ENCODE measurements at regions not wholly inside any gene's neighbourhood (a gene's known extent, or its start where the extent isn't known, plus 50 kb on each side); places are given as distances from the start of the nearest gene placed in this dataset.

- Mint-ChIP-seq H3K9me3 (peaks cover 23% of the 10 kb centered on the region), H3K27me3 (no peaks in the 10 kb centered on the region), H3K4me1 (no peaks in the 10 kb centered on the region), H3K4me3 (no peak overlapping the region), H3K27ac (no peak overlapping the region), H3K36me3 (ENCODE audit: low read depth) (no peaks in the 10 kb centered on the region)
- DNase-seq (no peak), ATAC-seq (no peak)
These were observed 625.8 kb upstream of the ADGRL2 start for GRCh38 chr1:81174811-81175476.

GRCh38 chr1:81174052-81174451 lies 626.7 kb upstream of the ADGRL2 start:
- H3K27me3 Mint-ChIP-seq, result no peaks in the 10 kb centered on the region
- H3K4me3 Mint-ChIP-seq, result no peak overlapping the region
- no peaks in the 10 kb centered on the region for H3K4me1 Mint-ChIP-seq
- ATAC-seq (no peak), DNase-seq (no peak)
- peaks cover 27% of the 10 kb centered on the region for H3K9me3 Mint-ChIP-seq
- no peak overlapping the region for H3K27ac Mint-ChIP-seq
- H3K36me3 Mint-ChIP-seq (ENCODE audit: low read depth), result no peaks in the 10 kb centered on the region

- DNase-seq (no peak), ATAC-seq (no peak)
- no peak overlapping the region for H3K4me3 Mint-ChIP-seq
- no peaks in the 10 kb centered on the region for H3K27me3 Mint-ChIP-seq
- no peaks in the 10 kb centered on the region for H3K4me1 Mint-ChIP-seq
- H3K9me3 Mint-ChIP-seq, result peaks cover 27% of the 10 kb centered on the region
- H3K36me3 Mint-ChIP-seq (ENCODE audit: low read depth), result no peaks in the 10 kb centered on the region
- no peak overlapping the region for H3K27ac Mint-ChIP-seq
These were observed 628.3 kb upstream of the ADGRL2 start for GRCh38 chr1:81172483-81172882.

GRCh38 chr1:81170721-81171120 lies 630.0 kb upstream of the ADGRL2 start:
- Mint-ChIP-seq H3K27me3 (no peaks in the 10 kb centered on the region), H3K36me3 (ENCODE audit: low read depth) (no peaks in the 10 kb centered on the region), H3K27ac (no peak overlapping the region), H3K9me3 (peaks cover 23% of the 10 kb centered on the region), H3K4me1 (no peaks in the 10 kb centered on the region), H3K4me3 (no peak overlapping the region)
- ATAC-seq (no peak), DNase-seq (no peak)

GRCh38 chr1:81165963-81166362 lies 634.8 kb upstream of the ADGRL2 start:
- no peak overlapping the region for H3K27ac Mint-ChIP-seq
- no peaks in the 10 kb centered on the region for H3K27me3 Mint-ChIP-seq
- no peaks in the 10 kb centered on the region for H3K36me3 Mint-ChIP-seq (ENCODE audit: low read depth)
- no peak for DNase-seq
- H3K4me3 Mint-ChIP-seq, result no peak overlapping the region
- H3K4me1 Mint-ChIP-seq, result no peaks in the 10 kb centered on the region
- peaks cover 3% of the 10 kb centered on the region for H3K9me3 Mint-ChIP-seq
- no peak for ATAC-seq

GRCh38 chr1:81160696-81161095 lies 640.0 kb upstream of the ADGRL2 start:
- no peak overlapping the region for H3K27ac Mint-ChIP-seq
- no peaks in the 10 kb centered on the region for H3K27me3 Mint-ChIP-seq
- no peaks in the 10 kb centered on the region for H3K36me3 Mint-ChIP-seq (ENCODE audit: low read depth)
- H3K4me1 Mint-ChIP-seq, result no peaks in the 10 kb centered on the region
- ATAC-seq (no peak), DNase-seq (no peak)
- no peak overlapping the region for H3K4me3 Mint-ChIP-seq
- no peaks in the 10 kb centered on the region for H3K9me3 Mint-ChIP-seq

GRCh38 chr1:81158592-81158991 lies 642.1 kb upstream of the ADGRL2 start:
- H3K4me1 Mint-ChIP-seq, result no peaks in the 10 kb centered on the region
- H3K36me3 Mint-ChIP-seq (ENCODE audit: low read depth), result no peaks in the 10 kb centered on the region
- ATAC-seq (no peak), DNase-seq (no peak)
- H3K27me3 Mint-ChIP-seq, result no peaks in the 10 kb centered on the region
- H3K4me3 Mint-ChIP-seq, result no peak overlapping the region
- H3K9me3 Mint-ChIP-seq, result peaks cover 5% of the 10 kb centered on the region
- no peak overlapping the region for H3K27ac Mint-ChIP-seq

- no peak overlapping the region for H3K27ac Mint-ChIP-seq
- H3K4me1 Mint-ChIP-seq, result no peaks in the 10 kb centered on the region
- no peaks in the 10 kb centered on the region for H3K27me3 Mint-ChIP-seq
- DNase-seq, result no peak
- no peak for ATAC-seq
- no peak overlapping the region for H3K4me3 Mint-ChIP-seq
- H3K9me3 Mint-ChIP-seq, result peaks cover 5% of the 10 kb centered on the region
- H3K36me3 Mint-ChIP-seq (ENCODE audit: low read depth), result no peaks in the 10 kb centered on the region
These were observed 643.0 kb upstream of the ADGRL2 start for GRCh38 chr1:81157686-81158085.

- Mint-ChIP-seq H3K4me3 (no peak overlapping the region), H3K4me1 (no peaks in the 10 kb centered on the region), H3K9me3 (peaks cover 8% of the 10 kb centered on the region), H3K27ac (no peak overlapping the region), H3K27me3 (no peaks in the 10 kb centered on the region), H3K36me3 (ENCODE audit: low read depth) (no peaks in the 10 kb centered on the region)
- DNase-seq, result no peak
- ATAC-seq, result no peak
These were observed 643.8 kb upstream of the ADGRL2 start for GRCh38 chr1:81156887-81157286.

GRCh38 chr1:81155131-81155530 lies 645.6 kb upstream of the ADGRL2 start:
- H3K4me3 Mint-ChIP-seq, result no peak overlapping the region
- peaks cover 12% of the 10 kb centered on the region for H3K9me3 Mint-ChIP-seq
- no peaks in the 10 kb centered on the region for H3K36me3 Mint-ChIP-seq (ENCODE audit: low read depth)
- no peaks in the 10 kb centered on the region for H3K27me3 Mint-ChIP-seq
- H3K4me1 Mint-ChIP-seq, result no peaks in the 10 kb centered on the region
- ATAC-seq, result no peak
- no peak overlapping the region for H3K27ac Mint-ChIP-seq
- DNase-seq, result no peak

GRCh38 chr1:81151206-81151605 lies 649.5 kb upstream of the ADGRL2 start:
- H3K4me3 Mint-ChIP-seq, result no peak overlapping the region
- H3K27me3 Mint-ChIP-seq, result no peaks in the 10 kb centered on the region
- H3K36me3 Mint-ChIP-seq (ENCODE audit: low read depth), result no peaks in the 10 kb centered on the region
- no peak overlapping the region for H3K27ac Mint-ChIP-seq
- ATAC-seq (no peak), DNase-seq (no peak)
- H3K4me1 Mint-ChIP-seq, result no peaks in the 10 kb centered on the region
- peaks cover 16% of the 10 kb centered on the region for H3K9me3 Mint-ChIP-seq

- no peaks in the 10 kb centered on the region for H3K36me3 Mint-ChIP-seq (ENCODE audit: low read depth)
- no peaks in the 10 kb centered on the region for H3K4me1 Mint-ChIP-seq
- ATAC-seq (no peak), DNase-seq (no peak)
- no peaks in the 10 kb centered on the region for H3K27me3 Mint-ChIP-seq
- no peak overlapping the region for H3K27ac Mint-ChIP-seq
- no peak overlapping the region for H3K4me3 Mint-ChIP-seq
- H3K9me3 Mint-ChIP-seq, result peaks cover 21% of the 10 kb centered on the region
These were observed 650.9 kb upstream of the ADGRL2 start for GRCh38 chr1:81149649-81150325.

GRCh38 chr1:81144240-81144825 lies 656.4 kb upstream of the ADGRL2 start:
- H3K4me1 Mint-ChIP-seq, result no peaks in the 10 kb centered on the region
- H3K27ac Mint-ChIP-seq, result no peak overlapping the region
- H3K27me3 Mint-ChIP-seq, result no peaks in the 10 kb centered on the region
- no peak for DNase-seq
- no peaks in the 10 kb centered on the region for H3K36me3 Mint-ChIP-seq (ENCODE audit: low read depth)
- no peak for ATAC-seq
- peaks cover 17% of the 10 kb centered on the region for H3K9me3 Mint-ChIP-seq
- no peak overlapping the region for H3K4me3 Mint-ChIP-seq

- Mint-ChIP-seq H3K4me3 (no peak overlapping the region), H3K27ac (no peak overlapping the region), H3K36me3 (ENCODE audit: low read depth) (no peaks in the 10 kb centered on the region), H3K4me1 (no peaks in the 10 kb centered on the region), H3K9me3 (peaks cover 13% of the 10 kb centered on the region), H3K27me3 (no peaks in the 10 kb centered on the region)
- DNase-seq, result no peak
- no peak for ATAC-seq
These were observed 658.5 kb upstream of the ADGRL2 start for GRCh38 chr1:81142099-81142826.

- H3K4me1 Mint-ChIP-seq, result no peaks in the 10 kb centered on the region
- no peak for ATAC-seq
These were observed 665.2 kb upstream of the ADGRL2 start for GRCh38 chr1:81135524-81135923.

More at GRCh38 chr1:81135524-81135923, 665.2 kb upstream of the ADGRL2 start:
- peaks cover 13% of the 10 kb centered on the region for H3K9me3 Mint-ChIP-seq
- H3K36me3 Mint-ChIP-seq (ENCODE audit: low read depth), result no peaks in the 10 kb centered on the region
- H3K27ac Mint-ChIP-seq, result no peak overlapping the region
- DNase-seq, result no peak
- no peak overlapping the region for H3K4me3 Mint-ChIP-seq
- no peaks in the 10 kb centered on the region for H3K27me3 Mint-ChIP-seq
